ENCODE measurements at regions not wholly inside any gene's neighbourhood (a gene's known extent, or its start where the extent isn't known, plus 50 kb on each side); places are given as distances from the start of the nearest gene placed in this dataset.
"Not testable (repeated sequence)": the region's sequence is repeated elsewhere in the genome, so short reads cannot be mapped to it uniquely, and the experiment has no call there.

DNA sequence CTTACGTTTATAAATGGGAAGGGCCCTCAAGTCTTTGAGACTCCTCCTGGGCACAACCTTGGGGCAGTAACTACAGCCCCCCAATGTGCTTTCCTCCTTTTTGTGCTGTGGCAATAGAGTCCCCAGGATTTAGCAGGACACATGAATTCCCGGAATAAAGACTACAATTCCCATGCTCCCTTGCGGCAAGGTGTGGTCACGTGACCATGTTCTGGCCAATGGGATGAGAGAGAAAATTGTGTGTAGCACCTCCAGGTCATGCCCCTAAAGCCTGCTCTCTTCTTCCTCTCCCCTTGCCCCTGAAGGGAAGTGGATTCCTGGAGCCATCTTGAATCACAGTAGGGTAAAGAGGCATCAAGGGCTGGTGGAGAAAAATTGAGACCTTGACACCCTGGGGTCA, 295.1 kb upstream of the SFSWAP start:
- no peak for DNase-seq (ENCODE audit: low read depth in 2 of 2)

DNA sequence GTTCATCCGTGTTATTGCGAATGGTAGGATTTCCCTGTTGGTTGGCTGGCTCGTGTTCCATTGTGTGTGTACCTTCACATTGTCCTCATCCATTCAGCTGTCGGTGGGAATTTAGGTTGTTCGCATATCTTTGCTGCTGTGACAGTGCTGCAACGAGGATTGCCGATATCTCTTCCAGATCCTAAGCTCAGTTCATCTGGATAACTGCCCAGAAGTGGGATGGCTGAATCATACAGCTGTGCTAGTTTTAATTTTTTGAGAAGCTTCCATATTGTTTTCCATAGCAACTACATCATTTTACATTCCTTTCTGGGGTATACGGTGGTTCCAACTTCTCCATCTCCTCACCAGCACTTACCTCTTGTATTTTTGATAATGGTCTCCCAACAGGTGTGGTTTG, 292.8 kb upstream of the SFSWAP start:
- no peak for DNase-seq (ENCODE audit: low read depth in 2 of 2)

DNA sequence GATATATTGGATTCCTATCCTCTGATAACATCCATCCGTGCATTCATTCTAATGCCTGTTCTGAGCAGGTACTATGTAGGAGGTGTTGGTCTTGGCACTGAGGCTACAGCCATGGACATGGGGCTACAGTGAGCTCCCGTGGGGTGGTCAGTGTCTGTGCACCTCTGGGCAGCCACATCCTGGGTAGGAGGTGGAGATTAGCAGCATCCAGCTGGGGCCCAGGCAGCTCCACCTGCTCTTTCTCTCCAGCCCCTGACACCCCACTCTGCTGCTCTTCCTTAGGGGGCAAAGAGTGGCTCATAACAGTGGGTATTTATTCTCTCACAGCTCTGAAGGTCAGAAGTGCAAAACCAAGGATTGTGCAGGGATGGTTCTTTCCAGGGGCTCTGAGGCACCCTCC, 292.0 kb upstream of the SFSWAP start:
- no peak for DNase-seq (ENCODE audit: low read depth in 2 of 2)

DNA sequence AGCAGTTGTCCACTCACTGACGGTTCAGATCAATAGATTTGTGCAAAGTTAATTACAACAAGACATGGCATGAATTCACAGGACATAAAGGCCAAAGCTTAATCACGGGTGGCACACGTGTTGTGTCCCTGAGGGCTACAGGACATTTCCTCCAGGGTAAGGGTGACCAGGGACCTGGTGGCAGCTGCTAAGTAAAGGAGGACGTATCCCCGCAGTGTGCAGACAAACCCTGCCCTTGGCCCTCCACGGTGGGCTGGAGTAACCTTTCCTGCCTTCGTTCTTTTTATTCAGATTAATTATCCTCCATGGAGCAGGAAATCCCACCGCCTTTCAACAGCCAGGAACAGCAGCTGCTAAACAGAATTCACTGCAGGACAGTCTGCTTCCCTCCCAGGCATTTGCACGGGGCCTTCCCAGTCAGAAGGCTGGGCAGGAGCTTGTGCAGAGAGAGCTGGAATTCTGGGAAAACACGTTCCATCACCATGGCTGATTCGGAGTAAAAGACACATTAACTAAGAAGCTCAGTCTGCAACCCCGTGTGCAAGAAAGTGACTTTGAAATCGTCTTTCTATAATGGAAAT, 289.9 kb upstream of the SFSWAP start:
- DNase-seq (ENCODE audit: low read depth in 2 of 2) = no peak

DNA sequence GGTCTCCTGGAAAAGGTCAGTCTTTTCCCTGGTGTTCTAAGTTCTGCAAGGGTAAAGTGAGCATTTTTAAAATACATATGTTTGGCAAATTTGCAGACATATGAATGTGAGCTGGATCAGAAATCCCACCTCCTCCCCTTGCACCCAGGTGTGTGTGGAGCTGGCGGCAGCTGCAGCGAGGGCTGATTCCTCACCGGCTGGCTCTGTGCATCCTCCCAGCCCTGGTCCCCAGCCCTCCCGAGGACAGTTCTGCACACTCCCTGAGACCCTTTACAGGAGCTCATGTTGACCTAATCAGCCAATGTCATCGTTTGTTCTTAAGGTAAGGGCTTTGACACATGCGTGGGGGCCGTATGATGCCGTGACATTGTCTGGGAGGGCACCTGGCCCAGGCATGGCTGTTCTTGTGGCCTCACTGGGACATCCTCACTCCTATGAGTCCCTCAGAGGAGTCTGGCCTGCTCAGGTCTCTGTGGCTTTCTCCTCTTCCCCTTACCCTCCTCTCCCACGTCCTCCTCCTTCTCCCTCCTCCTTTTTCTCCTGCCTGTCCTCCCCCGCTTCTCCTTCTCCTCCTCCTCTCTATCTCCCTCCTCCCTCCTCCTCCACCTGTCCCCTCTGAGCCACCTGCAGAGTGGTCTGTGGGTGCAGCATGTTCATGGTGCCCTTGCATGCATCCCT, 289.2 kb upstream of the SFSWAP start:
- no peak for DNase-seq (ENCODE audit: low read depth in 2 of 2)

DNA sequence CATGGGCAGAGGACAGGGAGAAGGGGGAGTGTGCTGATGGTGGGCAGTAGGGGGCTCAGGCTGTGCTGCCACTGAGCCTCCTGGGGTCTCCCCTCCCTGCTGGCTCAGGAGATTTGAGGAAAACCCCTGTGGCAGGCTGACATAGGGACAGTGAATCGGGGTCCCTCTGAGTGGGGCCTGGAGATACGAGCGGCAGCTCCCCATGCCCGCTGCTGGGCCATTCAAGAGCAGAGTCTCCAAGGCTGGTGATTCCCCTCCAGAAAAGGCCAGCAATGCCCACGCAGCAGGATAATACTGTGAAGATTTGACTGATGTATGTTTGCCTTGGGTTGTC, 288.7 kb upstream of the SFSWAP start:
- DNase-seq (ENCODE audit: low read depth in 2 of 2) = no peak

DNA sequence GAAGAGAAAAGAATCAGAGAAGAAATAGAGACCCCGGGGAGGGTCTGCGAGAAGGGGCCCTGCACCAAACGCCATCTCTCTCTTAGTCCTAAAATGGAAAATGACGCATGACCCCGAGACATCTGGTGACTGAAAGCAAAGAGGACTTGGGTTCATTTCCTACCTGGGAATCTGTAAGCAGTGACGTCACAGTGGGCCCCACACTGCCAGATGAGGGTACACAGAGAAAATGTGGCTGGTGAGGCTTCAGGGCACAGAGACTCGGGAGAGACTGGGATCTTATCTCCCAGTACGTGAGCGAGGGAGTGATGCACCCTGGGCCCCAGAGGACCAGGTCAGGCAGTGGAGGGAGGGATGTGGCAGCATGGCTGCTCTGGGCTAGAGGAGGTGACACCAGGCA, 288.1 kb upstream of the SFSWAP start:
- no peak for DNase-seq (ENCODE audit: low read depth in 2 of 2)

DNA sequence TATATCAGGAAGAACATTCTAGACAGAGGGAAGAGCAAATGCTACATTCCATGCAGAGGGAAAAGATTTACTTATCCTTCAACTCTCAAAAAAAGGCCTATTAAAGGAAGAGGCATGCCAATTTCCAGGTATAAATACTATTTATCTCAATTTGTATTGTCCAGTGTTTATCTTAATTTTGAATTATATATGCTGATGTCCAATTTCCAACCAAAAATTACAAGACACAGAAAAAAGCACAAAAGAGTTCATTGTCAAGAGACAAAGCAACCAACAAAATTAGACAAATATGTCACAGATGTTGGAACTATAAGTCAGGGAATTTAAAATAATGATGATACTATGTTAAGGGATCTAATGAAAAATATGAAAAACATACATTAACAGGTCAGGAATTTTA, 286.6 kb upstream of the SFSWAP start:
- no peak for DNase-seq (ENCODE audit: low read depth in 2 of 2)

DNA sequence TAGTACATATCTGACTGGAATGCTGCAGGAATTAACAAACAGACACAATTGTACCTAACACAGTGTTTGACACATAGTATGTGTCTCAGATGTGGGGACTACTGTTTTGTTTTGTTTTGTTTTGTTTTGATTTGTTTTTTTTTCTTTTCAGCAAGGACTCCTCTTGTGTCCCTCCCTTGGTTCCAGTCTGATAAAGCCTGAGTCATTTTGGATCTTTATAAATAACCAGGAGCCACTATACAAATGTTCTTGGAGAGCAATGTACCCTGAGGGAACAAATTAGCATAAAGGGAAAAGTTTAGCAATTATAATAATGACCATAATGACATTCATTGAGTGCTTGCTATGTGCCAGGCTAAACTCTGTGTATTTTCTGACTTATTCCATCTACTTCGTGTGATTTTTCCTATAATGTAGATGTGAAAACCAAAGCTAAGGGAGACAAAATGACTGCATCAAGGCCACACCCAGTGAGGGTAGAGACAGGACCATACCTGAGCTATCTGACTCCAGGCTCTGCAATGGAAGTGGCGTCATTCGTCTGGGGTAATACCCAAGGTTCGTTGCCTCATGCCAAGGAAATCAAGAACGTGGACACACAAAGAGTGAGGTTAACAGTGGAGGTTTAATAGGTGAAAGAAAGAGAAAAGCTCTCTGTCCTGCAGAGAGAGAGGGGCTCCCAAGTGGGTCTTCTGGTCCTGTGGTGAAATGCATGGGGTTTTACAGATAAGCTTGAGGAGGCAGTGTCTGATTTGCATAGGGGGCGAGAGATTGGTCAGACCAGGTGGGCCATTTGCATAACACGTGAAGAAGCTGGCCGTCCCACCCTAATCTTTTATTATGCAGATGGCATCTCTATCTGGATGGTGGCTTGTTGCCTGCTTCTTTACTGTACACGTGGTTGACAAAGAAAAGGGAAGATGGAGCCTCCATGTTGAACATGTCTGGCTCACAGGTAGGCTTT, 285.5 kb upstream of the SFSWAP start:
- DNase-seq (ENCODE audit: low read depth in 2 of 2) = no peak

DNA sequence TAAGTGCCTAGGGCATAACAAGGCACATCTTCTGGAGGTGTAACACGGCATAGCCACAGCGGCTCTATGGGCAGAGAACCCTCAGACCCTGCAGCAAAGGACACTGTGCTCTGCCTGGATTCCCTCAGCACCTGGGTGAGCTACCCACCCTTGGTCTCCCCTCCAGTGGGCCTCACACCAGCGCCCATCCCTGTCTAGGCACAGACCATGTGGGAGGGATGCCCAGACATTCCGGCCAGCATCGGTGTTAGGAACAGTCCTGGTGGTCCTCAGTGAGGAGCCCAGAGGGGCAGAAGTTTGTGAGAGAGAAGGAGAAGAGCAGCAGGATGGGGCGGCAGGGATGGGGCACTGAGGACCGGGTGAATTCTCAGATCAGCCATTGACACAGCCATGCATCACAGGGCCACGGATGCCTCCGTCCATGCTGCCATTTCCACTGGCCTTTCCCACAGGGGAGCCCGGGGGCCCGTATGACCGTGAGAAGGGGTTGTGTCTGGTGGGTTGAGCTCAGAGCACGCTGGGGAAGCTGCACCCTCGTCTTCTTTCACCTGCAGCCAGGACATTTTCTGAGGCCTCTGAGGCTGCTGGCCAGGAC, 282.7 kb upstream of the SFSWAP start:
- DNase-seq (ENCODE audit: low read depth in 2 of 2) = no peak

DNA sequence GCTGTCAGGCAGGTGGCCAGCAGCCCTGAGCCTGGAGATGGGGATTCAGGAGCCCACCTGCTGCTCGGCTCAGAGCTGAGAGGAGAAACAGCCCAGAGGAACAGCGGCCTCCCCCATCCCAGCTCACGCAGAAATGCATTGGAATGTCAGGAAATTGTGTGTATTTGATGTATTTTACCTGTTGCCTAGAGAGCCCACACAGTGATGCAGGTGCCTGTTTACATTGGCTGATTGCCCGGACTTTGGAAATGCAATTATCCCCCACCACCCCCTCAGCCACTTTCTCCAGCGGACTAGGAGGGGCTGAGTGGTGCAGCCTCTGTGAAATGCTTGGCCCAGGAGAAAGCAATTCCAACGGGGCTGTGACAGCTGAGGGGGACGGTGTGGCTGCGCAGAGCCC, 281.7 kb upstream of the SFSWAP start:
- not testable (repeated sequence) for DNase-seq (ENCODE audit: low read depth in 2 of 2)

DNA sequence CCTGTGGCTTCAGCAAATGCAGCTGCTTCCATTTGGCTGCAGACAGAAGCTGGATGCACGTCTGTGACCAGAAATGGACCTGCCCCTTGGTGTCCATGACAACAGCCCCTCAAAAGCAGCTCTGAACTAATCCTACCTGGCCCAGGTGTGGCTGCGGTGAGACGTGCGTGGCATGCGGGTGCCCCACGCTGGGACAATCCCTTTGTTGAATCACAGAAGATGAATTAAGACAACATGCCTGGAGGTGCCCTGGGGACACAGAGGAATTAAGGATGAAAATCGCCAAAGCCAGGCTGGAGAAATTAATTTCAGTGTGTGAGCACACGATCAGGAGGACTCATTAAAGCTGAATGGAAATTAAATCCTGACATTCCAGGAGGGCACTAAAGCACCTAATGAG, 281.2 kb upstream of the SFSWAP start:
- not testable (repeated sequence) for DNase-seq (ENCODE audit: low read depth in 2 of 2)

DNA sequence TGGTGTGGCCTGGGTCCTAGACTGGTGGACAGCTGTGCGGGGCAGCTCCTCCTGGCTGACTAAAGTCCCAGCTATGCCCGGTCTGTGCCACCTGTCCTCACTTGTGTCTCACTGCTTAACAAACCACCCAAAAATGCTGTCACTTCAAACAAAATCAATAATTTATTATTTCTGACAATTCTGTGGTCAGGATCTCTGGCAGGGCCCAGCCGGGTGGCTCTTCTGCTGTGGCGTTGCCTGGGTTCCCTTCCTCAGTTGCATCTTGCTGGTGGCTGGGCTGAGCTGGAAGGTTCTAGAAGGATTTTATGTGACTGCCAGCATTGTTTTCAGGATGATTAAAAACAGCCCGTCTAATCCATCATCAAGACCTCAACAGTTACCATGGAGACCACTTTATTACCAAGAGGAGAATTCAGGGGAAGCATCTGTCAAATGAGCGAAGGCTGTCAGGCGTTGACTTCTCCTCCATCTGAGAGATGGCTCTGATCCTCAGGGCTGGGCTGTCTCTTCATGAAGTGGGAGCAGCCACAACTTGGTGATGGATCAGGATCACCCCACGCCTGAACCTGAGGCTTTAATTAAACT, 280.6 kb upstream of the SFSWAP start:
- DNase-seq (ENCODE audit: low read depth in 2 of 2) = no peak

DNA sequence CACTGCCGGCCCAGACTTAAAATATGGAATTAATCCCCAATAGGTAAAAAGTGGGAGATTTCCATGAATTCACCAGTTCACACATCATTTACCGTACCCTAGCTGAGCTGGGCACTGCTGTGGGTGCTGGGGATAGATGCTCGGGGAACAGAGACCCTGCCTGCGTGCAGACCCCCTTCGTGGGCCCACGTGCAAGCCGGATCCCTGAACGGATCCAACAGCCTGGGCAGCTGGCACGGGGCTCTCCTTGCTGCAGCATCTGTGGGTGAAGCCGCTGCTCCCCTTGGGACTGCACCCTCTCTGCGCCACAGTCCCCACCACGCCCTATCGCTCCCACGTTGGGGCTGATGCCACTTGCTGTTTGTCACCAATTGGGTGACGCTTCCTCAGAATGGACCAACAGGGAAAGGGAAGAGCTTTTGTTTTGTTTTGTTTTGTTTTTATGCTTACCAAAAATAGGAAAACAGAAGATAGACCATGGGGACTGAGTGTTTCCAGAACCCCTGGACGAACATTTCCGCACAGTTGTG, 279.7 kb upstream of the SFSWAP start:
- not testable (repeated sequence) for DNase-seq (ENCODE audit: low read depth in 2 of 2)

DNA sequence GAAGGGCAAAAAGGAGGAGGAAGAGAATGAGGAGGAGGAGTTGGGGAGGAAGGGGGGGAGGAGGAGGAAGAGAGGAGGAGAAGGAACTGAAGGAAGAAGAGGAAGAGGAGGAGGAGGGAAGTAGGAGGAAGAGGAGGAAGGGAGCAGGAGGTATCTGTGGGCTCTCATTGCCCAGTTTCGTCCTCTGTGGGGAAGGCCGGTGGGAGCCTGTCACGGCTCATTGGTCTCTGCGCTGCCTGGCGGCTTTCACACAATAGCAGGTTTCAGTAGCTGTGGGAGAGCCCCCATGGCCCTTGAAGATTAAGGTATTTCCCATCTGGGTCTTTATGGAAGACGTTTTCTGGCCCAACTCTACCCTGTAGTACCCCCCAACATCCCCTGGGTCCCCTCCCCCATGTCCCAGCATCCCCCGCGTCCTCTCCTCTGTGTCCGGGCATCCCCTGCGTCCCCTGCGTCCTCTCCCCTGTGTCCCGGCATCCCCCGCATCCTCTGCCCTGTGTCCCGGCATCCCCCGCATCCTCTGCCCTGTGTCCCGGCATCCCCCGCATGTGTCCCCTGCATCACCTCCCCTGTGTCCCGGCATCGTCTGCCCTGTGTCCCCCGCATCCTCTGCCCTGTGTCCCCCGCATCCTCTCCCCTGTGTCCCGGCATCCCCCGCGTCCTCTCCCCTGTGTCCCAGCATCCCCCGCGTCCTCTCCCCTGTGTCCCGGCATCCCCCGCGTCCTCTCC, 278.2 kb upstream of the SFSWAP start:
- no peak for DNase-seq (ENCODE audit: low read depth in 2 of 2)

DNA sequence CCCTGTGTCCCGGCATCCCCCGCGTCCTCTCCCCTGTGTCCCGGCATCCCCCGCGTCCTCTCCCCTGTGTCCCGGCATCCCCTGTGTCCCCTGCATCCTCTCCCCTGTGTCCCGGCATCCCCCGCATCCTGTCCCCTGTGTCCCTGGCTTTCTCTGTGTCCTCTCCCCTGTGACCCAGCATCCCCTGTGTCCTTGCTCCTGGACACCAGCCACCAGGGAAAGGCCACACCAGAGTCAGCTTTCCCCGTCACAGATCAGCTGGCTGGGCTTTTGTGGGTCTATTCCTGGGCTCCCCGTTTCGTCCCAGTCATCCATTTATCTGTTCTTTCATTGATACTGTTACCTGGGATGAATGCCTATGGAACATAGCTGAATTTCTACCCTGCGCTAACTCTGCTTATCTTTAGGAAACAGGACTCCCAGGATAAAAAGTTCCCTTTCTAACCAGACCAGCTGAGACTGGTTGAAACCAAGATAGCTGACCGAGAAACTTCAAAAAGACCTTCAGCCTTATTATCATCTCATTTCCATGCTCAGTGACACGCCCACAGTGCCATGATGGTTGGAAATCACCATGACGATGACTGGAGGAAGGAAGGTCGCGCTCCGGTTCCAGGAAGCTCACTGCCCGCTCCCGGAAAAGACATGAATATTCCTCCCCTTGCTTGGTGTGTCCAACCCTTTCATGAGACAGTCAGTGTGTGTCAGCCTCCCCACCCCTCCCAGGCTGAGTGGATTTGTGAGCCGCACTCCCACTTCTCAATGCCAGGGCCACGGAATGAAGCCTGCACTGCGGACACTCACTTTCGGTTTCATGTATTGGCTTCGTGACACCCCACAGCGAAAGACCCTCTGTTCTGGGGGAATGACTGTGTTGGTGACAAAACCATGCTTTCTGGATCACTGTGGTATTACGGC, 276.4 kb upstream of the SFSWAP start:
- no peak for DNase-seq (ENCODE audit: low read depth in 2 of 2)

DNA sequence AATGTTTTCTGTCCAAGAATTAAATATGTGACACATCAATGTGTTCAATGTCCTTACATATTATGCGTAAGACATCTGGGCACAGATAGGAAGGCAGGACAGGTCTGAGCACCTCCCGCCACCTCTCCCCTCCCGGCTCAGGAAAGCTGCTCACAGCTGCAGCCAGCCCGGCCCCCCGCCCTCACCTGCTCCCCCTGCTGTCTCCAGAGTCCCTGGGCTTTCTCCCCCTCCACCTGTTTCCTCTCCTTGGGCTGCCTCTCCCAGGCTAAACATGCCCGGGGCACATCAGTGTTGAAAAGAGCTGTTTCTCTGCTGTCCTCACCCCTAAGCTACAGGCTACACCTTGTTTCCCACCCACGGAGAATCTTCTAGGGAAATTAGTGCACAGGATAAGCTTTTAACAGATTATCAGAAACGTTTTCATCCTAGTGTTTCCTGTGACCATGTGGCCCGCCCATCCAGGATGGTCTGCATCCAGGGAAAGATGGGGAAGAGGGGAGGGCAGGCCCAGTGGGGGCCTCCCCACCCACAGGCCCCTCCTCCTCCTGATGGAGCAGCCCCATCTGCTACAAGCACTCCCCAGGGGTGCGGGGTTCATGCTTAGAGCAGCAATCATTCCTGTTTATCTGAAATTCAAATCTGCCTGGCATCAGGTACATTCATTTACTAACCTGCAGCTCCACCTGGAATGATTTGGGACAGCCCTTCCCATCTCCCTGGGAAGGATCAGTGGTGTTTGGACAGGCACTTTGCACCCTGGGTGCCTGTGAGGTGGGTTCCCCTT, 273.8 kb upstream of the SFSWAP start:
- no peak for DNase-seq (ENCODE audit: low read depth in 2 of 2)

DNA sequence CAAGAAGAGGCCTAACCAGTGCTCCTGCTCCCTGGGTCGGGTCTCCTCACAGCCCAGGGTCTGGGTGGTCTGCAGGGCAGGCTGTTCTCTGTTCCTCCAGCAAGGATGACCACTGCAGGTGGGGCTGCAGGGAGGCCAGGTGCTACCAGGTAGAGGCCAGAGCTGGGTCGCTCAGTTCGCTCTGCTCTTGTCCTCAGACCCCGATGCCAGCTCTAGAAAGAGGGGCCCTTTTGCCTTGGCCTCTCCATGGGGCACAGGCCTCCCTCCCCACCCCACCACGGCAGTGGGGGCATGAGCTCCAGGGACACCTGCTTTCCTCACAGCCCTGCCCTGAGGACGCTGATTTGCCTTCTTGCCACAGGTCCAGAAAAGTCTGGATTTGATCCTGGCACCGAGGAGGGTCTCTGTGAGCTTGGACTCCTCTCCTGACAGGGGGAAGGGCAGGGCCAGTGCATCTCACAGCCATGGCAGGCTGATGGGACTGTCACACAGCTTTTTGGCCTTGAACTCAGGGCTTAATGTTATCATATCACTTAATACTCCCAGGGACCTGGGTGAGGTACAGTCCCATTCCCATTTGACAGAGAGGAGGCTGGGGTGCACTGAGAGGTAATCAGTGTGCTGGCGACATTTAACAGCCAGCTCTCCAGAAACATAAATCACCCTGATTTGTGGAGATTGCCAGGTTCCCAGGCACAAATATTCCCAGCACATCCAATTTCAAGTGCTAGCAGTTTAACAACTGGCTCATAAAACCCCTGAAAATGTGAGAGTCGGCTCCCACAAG, 273.0 kb upstream of the SFSWAP start:
- no peak for DNase-seq (ENCODE audit: low read depth in 2 of 2)

DNA sequence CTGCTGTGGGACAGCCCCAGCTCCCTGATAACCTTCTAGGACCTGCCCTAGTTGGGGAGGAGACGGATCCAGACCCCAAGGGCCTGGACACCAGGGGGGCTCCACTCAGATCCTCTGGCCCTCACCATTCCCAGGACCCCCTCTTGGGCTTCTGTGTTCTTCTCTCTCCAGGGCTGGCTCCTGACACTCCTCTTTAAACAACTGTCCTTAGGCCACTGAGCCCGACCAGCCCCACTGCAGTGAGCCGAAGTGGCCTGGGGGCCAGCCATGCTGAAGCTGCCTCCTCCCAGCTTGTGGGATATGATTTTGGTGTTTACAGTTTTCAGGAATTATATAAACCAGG, 272.4 kb upstream of the SFSWAP start:
- not testable (repeated sequence) for DNase-seq (ENCODE audit: low read depth in 2 of 2)
